Occipital lobe (tissue), 1 donor: ENCODE measurements at regions not wholly inside any gene's neighbourhood (a gene's known extent, or its start where the extent isn't known, plus 50 kb on each side); places are given as distances from the start of the nearest gene placed in this dataset.

Experiments used
- DNase-seq: peaks from one replicate; lab custom pipeline; 2025; lab: John Stamatoyannopoulos, UW

GRCh38 chr5:171676286-171676944, 109.2 kb upstream of the SMIM23 start:
- no peak for DNase-seq

GRCh38 chr5:171678646-171679045, 107.0 kb upstream of the SMIM23 start:
- no peak for DNase-seq

DNA sequence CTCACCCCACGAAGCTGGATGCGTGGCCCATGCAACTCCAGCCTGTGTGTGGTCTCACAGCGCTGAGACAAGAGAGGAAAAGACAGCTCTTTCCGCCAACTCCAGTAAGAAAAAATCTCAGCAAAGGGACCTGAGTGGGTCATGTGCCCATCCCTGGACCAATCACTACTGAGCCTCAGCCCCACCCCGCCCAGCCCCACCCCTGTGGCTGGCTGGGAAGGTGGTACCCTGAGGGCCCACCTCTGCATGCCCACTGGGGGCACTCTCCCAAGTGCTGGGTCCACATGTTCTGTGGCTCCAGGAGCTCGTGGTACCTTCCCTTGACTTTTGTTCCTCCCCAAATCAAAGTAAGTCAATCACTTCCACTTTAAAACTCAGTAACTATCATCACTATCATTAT, 105.1 kb upstream of the SMIM23 start:
- no peak for DNase-seq

DNA sequence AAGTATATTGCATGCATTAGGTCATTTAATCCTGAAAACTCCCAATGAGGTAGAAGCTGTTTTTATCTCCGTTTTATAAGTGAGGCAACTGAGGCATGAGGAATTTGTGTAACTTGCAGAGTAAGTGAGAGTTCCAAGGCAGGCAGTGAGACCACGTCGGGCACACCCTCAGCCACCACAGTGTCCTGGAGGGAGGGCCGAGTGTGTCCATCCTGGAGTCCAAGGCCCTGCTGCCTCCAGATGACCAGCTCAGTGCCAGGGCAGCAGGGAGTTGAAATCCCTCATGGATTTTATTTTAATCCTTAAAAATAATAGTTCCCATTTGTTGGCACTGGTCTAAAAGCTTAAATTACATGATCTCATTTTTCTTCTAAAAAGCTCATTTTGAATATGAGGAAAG, 104.6 kb upstream of the SMIM23 start:
- no peak for DNase-seq

- DNase-seq: no peak
Measured at GRCh38 chr5:171681677-171682076, 103.9 kb upstream of the SMIM23 start.

DNA sequence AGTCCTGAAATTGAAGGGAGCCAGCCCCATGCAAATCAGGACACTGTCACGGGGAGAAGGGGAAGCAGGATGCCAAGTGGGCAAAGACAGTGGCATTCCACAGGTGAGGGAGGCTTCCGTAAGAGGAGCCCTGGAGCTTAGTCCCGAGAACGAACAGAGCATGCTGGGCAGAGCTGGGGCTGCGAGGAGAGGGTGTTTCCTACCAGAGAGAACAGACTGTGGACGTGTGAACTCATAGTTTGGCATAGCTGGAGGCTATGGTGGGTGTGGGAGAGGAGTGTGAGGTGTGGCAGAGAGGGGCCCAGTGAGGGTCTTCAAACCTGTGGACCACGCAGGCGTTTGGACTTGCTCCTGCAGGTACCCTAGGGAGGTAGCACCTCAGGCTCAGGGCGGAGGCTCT, 102.8 kb upstream of the SMIM23 start:
- no peak for DNase-seq

- DNase-seq: no peak
Measured at GRCh38 chr5:171684169-171684568, 101.4 kb upstream of the SMIM23 start.

DNA sequence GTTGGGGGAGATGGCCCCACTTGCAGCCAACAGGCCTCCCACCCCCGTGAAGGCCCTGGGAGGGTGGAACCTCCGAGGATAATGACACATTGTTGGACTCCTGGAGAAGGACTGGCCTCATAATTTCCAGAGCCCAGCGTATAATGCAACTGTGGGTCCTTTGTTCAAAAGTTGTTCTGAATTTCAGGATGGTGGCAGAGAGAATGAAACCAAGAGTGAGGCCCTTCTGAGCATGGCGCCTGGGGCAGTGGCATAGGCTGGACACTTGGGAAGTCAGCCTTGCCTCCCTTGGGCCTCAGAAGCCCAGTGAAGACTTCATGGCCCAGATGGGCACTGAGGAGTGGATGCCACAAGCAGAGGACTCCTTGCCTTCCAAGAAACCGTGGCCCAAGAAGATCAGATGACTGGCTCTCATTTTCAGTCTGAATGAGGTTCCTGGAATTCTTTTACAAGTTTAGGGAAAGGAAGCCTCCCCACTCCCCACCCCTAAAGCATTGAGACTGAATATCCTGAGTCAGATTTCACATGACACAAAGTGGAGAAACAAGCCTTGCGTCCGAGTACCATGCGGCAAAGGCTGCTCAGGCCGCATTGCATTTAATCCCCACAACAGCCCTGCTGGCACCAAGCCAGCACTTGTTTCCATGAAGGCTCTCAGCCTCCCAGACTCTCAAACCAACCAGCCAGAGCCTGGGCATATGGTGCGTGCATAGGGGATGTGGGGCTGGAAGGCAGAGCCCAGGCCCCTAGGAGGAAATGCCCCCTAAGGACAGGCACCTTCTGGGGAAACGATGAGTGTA, 96.7 kb upstream of the SMIM23 start:
- DNase-seq: no peak

DNA sequence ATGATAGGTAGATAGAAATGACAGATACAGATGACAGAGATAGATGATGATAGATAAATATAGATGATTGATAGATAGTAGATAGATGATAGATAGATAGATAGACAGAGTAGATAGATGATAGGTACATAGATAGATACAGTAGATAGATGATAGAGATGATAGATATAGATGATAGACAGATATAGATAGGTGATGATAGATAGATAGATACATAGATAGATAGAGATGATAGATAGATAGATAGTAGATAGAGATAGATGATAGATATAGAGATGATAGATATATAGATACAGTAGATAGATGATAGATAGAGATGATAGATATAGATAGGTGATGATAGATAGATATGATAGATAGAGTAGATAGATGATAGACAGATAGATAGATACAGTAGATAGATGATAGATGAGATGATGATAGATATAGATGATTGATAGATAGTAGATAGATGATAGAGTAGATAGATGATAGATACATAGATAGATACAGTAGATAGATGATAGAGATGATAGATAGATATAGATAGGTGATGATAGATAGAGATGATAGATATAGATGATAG, 95.7 kb upstream of the SMIM23 start:
- no peak for DNase-seq

DNA sequence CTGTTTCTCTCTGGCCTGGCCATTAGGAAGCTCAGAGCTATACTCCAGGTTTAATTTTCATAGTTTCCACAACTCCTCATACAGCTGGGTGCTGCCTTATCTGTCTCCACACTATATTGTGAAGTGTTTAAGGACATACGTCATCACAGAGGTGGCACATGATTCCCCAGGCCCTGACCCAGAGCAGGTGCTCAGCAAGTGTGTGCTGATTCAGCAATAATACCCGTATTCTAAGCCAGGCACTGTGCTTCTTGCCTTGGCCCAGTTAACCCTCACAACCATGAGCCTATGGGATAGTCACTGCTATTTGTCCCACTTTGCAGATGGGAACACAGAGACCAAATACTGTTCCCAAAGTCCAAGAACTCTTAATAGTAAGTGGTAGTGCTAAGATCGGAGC, 93.5 kb upstream of the SMIM23 start:
- no peak for DNase-seq

DNA sequence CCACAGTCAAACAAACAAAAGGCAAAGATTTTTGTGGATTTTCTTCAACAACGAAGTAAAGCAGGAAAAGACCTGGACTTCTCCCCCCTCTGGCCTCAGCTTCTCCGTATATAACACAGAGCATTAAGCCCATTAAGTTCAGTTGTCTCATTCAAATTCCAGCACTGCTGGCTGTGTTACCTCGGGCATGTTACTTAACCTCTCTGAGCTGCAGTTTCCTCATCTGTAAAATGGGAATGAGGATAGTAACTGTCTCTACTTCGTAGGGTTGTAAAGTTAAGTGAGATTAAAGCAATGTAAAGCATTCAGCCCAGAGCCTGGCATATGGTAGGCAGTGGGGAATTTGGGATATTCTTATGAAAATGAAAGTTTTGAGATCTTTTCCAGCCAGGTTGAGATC, 92.7 kb upstream of the SMIM23 start:
- DNase-seq: no peak

- no peak for DNase-seq
Measured at GRCh38 chr5:171693412-171693811, 92.2 kb upstream of the SMIM23 start.

- DNase-seq: no peak
Measured at GRCh38 chr5:171695804-171696203, 89.8 kb upstream of the SMIM23 start.

DNA sequence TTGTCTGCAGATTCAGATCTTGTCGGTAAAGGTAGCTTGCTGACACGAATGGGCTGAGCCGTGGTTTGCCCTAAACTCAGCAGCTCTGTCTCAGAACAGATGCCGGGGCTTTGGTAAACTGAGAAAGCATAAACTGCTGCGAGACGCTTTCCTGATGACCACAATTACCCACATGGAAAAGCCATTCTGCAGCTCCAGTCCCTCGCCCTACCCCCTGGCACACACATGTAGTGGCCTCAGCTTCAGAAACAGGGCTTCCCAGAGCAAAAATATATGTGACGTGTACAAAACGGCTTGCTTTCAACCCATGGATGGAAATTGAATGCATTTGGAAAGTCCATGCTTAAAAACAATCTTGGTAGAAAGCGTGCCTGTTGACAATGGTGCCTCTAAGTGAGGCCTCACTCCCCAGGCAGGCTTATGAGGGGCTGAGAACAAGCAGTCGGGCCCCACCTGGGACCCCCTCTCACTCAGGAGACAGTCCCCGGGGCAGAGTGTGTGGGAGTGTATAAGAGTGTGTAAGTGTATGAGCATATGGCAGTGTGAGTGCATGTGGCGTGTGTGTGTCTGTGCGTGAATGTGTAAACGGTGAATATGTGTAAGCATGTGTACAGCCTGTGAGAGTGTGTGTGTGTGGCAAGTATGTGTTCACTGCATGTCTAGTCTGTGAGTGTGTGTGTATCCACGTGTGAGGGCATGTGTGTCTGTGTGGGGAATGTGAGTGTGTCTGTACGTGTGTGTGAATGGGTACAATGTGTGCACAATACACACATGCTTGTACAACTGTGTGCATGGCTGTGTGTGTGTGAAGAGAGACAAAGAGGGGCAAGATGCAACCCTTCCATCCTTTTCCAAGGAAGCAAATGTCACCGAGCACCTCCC, 88.2 kb upstream of the SMIM23 start:
- DNase-seq: no peak

GRCh38 chr5:171700318-171700912, 85.2 kb upstream of the SMIM23 start:
- no peak for DNase-seq

DNA sequence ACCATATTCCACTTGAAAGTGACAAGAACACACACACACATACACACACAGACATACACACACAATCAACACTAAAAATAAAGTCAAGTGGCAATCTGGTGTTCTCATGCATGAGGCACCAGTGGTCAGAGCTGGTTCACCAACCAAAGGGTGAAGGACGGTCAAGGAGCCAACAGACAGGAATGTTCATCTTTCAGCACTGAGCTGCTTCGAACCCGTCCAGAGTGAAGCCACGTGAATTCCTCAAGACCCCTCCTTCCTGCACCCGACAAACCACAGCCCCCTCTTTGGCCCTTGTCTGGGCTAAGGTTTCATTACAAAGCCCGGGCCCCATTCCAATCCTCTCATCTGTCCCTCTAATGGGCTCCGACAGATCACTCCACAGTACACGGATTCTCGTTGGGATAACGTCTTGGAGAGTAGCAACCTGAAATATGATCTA, 84.5 kb upstream of the SMIM23 start:
- no peak for DNase-seq

DNA sequence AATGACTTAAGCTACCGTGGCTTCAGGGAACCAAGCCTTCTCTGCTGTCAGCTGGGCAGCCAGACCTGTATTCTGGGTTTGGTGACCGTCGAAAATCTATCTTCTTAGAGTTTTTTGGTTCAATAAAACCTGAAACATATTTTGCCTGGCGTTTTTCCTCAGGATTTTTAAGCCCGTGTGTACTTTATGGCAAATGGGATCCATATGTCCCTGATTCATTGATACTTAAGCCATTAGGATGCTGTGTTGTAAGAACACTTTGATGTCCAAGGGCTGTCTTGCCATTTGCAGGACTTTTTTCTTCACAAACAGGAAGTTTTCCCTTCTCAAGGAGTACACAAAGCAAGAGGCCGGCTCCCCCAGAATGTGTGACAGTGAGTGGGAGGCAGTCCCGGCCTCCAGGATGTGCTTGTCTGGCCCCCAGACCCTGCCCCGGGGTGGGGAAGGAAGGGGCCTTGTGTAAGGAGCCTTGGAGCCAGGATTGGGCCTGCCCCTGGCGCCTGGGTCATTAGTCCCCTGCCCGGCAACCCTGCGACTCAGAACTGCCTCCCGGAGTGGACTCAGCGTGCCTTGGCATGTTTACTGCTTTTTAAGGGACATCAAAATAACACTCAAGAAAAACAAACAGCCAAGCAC, 83.4 kb upstream of the SMIM23 start:
- no peak for DNase-seq

DNA sequence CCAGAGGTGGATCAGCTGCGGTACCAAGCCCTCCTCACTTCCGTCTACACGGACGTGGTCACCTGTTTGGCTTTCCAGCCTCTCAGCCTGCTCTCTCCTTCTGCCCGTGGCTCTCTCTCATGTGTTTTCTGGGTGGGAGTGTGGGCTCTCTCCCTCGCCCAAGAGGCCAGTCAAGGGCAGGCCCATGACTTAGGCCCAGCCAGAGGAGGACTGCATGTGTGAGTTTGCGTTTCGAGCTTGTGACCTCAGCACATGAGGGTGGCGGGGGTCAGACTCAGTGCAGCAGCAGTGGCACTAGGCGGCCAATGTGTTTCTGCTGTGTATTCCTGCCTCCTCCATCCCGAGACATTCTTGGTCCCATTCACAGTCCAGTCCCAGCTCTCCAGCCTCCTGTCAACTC, 82.5 kb upstream of the SMIM23 start:
- no peak for DNase-seq

- DNase-seq: no peak
Measured at GRCh38 chr5:171705036-171705435, 80.6 kb upstream of the SMIM23 start.

DNA sequence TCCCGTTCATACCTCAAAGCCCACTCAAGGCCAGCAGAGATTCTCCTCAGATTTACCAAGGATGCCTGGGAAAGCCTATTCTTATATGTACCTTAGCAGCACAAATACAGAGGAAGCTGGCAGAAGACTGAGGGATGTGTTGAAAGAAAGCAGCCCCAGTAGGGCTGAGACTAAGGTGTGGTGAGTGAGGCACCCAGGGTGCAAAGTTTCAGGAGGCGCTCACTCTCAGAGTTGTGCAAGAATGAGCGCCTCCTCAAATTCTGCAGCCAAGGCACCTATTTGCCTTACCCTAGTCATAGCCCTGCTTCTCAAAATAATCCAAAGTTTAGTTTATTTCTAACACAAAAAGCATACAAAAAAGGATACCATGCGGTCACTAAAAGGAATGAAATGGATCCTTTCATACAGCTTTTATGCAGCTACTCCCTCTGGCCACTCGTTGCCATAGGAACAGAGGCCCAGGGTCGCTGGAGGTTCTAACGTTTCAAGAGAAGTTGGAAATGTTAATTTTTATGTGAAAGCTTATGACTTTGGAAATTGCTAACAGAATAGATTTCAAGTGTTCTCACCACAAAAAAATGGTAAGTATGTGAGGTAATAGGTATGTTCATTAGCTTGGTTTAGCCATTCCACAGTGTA, 79.7 kb upstream of the SMIM23 start:
- DNase-seq: no peak
